ENCODE measurements at regions not wholly inside any gene's neighbourhood (a gene's known extent, or its start where the extent isn't known, plus 50 kb on each side); places are given as distances from the start of the nearest gene placed in this dataset.

DNA sequence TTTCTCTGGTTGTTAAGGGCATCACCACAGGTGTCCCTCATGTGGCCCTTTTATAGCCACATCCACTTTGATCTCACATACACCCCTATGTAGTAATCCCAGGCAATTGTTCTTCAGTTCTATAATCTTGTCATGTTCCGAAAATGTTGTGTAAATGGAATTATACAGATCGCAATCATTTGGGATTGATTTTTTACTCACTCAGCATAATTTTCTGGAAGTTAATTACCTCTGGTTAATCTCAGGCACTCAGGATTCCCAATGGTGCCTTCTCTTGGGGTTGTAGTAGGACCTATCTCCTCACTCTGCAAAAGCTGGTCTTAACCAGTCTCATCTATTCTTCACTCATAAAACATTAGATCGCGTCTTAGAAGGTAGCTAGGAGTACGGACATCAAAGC lies 1549.6 kb upstream of the DDX18 start:
- TF ChIP-seq, protein P1, sequence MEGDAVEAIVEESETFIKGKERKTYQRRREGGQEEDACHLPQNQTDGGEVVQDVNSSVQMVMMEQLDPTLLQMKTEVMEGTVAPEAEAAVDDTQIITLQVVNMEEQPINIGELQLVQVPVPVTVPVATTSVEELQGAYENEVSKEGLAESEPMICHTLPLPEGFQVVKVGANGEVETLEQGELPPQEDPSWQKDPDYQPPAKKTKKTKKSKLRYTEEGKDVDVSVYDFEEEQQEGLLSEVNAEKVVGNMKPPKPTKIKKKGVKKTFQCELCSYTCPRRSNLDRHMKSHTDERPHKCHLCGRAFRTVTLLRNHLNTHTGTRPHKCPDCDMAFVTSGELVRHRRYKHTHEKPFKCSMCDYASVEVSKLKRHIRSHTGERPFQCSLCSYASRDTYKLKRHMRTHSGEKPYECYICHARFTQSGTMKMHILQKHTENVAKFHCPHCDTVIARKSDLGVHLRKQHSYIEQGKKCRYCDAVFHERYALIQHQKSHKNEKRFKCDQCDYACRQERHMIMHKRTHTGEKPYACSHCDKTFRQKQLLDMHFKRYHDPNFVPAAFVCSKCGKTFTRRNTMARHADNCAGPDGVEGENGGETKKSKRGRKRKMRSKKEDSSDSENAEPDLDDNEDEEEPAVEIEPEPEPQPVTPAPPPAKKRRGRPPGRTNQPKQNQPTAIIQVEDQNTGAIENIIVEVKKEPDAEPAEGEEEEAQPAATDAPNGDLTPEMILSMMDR (tag by site-specific recombination; IDR thresholded peaks at IDR 0.05) = no peak
- TF ChIP-seq, protein P2, sequence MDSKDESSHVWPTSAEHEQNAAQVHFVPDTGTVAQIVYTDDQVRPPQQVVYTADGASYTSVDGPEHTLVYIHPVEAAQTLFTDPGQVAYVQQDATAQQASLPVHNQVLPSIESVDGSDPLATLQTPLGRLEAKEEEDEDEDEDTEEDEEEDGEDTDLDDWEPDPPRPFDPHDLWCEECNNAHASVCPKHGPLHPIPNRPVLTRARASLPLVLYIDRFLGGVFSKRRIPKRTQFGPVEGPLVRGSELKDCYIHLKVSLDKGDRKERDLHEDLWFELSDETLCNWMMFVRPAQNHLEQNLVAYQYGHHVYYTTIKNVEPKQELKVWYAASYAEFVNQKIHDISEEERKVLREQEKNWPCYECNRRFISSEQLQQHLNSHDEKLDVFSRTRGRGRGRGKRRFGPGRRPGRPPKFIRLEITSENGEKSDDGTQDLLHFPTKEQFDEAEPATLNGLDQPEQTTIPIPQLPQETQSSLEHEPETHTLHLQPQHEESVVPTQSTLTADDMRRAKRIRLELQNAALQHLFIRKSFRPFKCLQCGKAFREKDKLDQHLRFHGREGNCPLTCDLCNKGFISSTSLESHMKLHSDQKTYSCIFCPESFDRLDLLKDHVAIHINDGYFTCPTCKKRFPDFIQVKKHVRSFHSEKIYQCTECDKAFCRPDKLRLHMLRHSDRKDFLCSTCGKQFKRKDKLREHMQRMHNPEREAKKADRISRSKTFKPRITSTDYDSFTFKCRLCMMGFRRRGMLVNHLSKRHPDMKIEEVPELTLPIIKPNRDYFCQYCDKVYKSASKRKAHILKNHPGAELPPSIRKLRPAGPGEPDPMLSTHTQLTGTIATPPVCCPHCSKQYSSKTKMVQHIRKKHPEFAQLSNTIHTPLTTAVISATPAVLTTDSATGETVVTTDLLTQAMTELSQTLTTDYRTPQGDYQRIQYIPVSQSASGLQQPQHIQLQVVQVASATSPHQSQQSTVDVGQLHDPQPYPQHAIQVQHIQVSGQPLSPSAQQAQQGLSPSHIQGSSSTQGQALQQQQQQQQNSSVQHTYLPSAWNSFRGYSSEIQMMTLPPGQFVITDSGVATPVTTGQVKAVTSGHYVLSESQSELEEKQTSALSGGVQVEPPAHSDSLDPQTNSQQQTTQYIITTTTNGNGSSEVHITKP (tag by site-specific recombination; IDR thresholded peaks at IDR 0.05) = no peak
- no peak for TF ChIP-seq ZNF302 (tag by site-specific recombination; IDR thresholded peaks at IDR 0.05; ENCODE audit: low read depth)
- no peak for TF ChIP-seq ZFHX2 (tag by site-specific recombination; conservative IDR thresholded peaks at IDR 0.05)
- no peak for TF ChIP-seq SCRT1 (tag by site-specific recombination; IDR thresholded peaks at IDR 0.05; ENCODE audit: borderline replicate concordance)
- no peak for TF ChIP-seq ZNF138 (tag by site-specific recombination; IDR thresholded peaks at IDR 0.05; ENCODE audit: borderline replicate concordance)
- TF ChIP-seq, protein P3, sequence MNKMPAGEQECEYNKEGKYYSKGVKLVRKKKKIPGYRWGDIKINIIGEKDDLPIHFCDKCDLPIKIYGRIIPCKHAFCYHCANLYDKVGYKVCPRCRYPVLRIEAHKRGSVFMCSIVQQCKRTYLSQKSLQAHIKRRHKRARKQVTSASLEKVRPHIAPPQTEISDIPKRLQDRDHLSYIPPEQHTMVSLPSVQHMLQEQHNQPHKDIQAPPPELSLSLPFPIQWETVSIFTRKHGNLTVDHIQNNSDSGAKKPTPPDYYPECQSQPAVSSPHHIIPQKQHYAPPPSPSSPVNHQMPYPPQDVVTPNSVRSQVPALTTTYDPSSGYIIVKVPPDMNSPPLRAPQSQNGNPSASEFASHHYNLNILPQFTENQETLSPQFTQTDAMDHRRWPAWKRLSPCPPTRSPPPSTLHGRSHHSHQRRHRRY (tag by site-specific recombination; IDR thresholded peaks at IDR 0.05) = no peak
- TF ChIP-seq, protein P4, sequence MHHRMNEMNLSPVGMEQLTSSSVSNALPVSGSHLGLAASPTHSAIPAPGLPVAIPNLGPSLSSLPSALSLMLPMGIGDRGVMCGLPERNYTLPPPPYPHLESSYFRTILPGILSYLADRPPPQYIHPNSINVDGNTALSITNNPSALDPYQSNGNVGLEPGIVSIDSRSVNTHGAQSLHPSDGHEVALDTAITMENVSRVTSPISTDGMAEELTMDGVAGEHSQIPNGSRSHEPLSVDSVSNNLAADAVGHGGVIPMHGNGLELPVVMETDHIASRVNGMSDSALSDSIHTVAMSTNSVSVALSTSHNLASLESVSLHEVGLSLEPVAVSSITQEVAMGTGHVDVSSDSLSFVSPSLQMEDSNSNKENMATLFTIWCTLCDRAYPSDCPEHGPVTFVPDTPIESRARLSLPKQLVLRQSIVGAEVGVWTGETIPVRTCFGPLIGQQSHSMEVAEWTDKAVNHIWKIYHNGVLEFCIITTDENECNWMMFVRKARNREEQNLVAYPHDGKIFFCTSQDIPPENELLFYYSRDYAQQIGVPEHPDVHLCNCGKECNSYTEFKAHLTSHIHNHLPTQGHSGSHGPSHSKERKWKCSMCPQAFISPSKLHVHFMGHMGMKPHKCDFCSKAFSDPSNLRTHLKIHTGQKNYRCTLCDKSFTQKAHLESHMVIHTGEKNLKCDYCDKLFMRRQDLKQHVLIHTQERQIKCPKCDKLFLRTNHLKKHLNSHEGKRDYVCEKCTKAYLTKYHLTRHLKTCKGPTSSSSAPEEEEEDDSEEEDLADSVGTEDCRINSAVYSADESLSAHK (tag by site-specific recombination; IDR thresholded peaks at IDR 0.05) = no peak
- TF ChIP-seq MYNN (tag by site-specific recombination; IDR thresholded peaks at IDR 0.05; ENCODE audit: borderline replicate concordance) = no peak
- TF ChIP-seq ZNF37A (tag by site-specific recombination; IDR thresholded peaks at IDR 0.05) = no peak
- no peak for TF ChIP-seq ZNF133 (tag by site-specific recombination; IDR thresholded peaks at IDR 0.05)
- no peak for TF ChIP-seq TCF7L2 (IDR thresholded peaks at IDR 0.05; ENCODE audit: borderline replicate concordance, low read depth, low read length)

Measured in HEK293 (cell line).